ENCODE measurements at regions not wholly inside any gene's neighbourhood (a gene's known extent, or its start where the extent isn't known, plus 50 kb on each side); places are given as distances from the start of the nearest gene placed in this dataset.
A peak's percentile ranks its signal among the peaks of the same experiment; 100 is the strongest.

GRCh38 chr10:131824371-131825149 is 76.2 kb upstream of the PPP2R2D start:
- no peak for DNase-seq

GRCh38 chr10:131825150-131825848 is 75.5 kb upstream of the PPP2R2D start:
- DNase-seq = no peak

DNA sequence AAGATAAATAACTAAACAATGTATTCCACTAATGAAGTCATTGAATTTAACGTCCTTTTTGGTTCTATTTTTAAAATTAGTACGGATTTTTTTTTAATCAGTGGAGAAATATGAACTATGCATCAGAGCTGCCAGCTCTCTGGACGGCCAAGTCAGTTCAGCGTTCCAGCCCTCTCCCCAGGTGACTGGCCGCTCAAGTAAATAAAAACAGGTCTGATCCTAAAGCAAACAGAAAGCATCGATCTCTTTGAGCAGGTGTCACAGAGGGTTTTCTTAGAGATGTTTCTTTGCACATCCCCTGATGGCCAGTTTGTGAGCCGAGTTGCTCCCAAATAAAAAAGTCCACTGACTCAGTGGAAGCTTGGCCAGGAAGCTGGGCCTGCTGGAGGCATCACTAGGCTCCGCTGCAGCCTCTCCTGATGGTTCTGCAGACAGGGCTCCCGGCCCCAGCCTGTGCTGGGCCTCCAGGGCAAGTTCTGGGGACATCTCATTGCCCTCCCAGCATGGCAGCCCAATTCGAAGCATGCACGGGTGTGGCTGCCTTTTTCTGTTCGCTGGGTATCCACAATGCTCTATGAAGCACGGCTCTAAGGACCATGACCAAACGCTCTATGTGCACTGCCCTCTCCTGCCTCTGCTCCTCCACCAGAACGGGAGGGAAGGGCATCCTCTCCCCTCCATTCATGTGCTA is 74.7 kb upstream of the PPP2R2D start:
- DNase-seq = no peak

DNA sequence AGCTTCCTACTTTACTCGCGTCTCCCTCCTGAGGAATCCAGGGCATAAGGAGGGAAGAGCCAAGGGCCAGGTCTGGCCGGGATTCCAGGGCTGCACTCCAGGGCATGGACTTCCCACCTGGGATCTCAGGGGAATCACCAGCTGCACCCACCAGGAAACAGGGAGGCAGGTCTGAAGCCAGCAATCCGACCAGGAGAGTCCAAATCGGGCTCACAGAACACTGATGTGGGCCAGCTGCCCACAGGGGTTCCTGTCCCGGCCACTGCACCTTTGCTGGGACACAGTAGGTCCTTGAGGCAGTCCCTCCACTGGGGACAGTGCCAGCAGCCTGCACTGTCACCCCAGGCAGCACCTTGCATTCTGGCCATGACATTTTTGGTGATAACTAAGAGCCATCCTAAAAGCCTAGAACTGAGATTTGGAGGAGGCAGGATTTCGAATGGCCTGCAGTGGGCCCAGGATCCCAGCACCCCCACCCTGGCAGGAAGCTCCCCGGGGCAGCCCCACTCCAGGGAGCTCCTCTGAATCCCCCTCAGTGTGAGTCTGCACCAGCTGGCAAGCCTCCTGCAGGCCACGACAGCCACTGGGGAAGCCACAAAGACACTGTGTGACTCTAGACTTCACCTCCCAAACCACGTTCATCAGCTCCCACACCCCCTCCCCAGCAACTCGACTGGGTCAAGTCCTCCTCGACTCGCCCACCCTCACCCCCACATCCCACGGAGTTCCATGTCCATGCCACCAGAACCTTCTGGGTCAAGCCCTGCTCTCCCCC is 71.5 kb upstream of the PPP2R2D start:
- no peak for DNase-seq

- no peak for DNase-seq
Observed at GRCh38 chr10:131830446-131831130, 70.2 kb upstream of the PPP2R2D start.

DNA sequence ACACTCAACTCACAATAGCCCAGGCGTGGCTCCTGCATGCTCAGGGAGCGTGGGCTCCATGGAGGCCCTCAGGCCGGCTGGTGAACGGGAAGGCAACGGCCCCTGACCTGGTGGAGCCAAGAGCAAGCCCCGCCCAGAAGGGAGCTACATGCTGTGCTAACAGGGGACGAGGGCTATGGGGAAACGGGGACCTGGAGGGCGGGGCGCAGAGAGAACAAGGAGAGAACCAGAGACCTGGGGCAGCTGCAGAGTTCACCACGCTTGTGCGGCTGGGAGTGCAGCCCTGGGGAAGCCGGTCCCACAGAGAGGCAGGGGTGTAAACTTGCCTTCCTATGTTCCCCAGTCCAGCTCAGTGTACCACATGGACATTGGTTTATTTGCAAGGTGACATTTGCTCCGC is 69.2 kb upstream of the PPP2R2D start:
- DNase-seq = no peak

DNA sequence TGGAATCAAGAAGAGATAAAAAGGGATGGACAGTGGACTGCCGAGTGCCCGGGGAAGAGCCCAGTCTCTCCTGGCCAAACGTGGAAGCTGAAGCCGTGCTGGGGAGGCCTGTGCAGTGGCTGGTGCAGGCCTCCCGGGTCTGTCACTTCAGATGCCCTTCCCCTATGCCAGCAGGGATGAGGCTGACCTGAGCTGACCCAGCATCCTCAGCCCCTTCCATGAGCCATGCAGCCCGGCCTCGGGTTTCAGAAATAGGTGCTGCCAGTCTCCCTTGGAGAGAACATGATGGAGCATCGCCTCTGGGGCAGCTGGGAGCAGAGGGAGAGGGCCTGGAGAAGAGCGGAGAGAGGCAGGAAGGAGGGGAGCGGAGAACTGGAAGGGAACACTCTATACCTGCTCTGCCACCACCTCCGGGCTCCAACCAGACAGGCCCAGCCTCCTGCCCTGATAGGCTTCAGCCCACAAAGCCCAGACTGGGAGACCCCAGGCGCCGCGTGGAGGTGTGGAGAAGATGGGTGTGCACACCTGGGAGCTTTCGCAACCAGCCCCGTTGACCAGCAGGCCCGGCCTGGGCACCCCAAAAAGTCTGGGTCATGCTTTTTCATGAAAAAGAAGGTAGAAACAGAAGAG is 68.6 kb upstream of the PPP2R2D start:
- no peak for DNase-seq

GRCh38 chr10:131833013-131833412 is 67.8 kb upstream of the PPP2R2D start:
- DNase-seq = no peak

DNA sequence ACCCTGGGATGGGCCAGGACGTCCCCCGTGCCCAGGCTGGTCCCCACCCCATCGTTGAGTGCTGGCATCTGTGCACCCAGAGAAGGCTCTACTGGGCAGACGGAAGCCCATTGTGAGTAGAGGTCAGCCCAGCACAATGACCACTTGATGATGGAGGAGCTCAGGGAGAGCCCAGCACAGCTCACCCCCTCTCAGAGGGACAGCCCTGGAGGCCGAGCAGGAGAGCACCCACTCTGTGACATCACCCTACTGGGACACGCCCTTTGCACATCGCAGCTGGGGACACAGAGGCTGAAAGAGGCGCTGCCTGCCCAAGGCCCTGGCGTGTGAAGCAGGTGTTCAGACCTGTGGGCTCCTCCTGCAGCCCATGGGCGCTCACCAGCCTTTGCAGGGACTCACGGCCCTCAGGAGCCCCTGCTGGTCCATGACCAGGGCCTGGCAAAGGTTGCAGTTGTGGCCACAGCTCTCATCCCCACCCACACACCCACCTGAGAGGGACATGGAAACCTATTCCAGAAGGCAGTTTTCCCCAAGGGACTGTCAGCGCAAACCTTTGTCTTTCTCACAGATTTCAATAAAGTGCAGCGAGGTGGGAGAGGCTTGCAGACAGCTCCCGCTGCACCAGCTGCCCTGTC is 67.2 kb upstream of the PPP2R2D start:
- DNase-seq = no peak

DNA sequence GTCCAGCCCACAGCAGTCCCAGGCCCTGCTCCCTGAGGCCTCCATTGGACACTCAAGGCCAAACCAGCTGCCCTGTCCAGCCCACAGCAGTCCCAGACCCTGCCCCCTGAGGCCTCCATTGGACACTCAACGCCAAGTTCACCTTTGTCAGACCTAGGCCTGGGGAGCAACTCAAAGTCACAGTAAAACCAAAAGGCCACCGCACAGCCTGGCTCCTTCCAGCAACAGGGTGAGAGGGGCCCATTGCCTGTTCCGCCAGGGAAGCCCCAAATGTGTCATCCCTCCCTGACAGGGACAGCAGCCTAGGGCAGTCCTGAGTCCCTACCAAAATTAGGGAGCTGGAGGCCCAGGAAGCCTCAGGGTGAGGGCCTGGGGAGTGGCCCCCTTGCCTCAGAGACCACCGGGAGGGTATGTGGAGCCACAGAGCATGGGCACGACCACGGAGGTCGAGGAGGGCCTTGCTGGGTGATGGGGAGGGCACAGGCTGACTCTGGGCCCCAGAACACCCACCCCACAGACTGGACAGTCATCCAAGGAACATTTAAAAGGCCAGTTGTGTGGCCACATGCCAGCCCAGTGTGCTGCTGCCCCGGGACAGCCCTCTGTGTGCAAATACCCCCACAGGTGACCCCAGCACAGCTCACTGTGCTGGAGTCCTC is 66.5 kb upstream of the PPP2R2D start:
- no peak for DNase-seq

DNA sequence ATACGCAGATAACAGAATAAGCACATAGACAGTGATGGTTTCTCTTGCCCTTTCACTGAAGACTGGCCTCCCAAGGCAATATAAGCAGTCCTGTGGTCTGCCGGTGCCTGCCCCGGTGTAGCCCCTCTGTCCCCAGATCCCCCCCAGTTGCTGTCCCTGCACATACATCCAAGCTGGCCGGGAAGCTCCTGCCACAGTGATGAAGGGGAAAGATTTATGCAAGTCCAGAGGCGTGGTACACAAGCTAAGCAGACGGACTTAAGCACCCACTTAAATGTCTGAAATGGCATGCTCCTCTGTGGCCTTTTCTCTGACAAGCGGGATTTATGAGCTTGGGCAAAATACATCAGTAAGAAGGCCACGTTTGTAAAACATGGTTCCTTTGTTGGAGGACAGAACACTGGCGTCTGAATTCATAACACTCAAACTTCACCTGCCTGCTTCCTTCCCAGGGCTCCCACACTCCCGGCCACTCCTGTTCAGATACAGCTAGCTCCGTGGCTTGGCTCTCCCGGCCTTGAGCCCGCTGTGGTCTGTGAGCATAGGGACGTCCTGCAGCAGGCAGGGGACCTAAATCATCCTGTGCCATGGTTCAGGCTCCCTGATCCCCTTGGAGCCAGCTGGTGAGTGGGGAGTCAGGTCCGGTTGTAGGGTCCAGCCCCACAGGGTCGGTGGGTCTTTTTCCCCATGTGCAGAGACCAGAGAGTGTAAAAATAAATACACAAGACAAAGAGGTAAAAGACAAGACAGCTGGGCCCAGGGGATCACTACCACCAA is 61.7 kb upstream of the PPP2R2D start:
- no peak for DNase-seq

- DNase-seq = peak; percentile 25
Observed at GRCh38 chr10:131839880-131840787, 60.7 kb upstream of the PPP2R2D start.

GRCh38 chr10:131840788-131841118 is 60.1 kb upstream of the PPP2R2D start:
- no peak for DNase-seq

GRCh38 chr10:131841131-131841660 is 59.6 kb upstream of the PPP2R2D start:
- DNase-seq = peak; percentile 35

DNA sequence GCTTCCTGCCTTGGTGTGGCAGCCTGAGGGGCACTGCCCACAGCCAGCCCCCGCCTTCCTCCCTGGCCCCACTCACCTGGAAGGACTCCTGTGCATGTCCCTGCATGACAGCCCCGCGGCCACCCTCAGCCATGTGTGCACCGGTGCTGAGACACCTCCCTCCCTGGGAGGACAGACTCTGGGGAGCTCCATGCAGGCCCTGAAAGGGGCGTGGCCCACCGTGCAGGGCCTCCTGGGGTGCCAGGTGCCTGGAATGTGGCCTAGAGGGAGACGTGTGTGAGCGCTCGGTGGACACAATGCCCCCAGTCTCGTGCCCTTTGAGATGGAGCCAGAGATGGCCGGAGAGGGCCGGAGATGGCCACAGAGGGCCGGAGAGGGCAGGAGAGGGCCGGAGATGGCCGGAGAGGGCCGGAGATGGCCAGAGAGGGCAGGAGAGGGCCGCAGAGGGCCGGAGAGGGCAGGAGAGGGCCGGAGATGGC is 59.1 kb upstream of the PPP2R2D start:
- no peak for DNase-seq

DNA sequence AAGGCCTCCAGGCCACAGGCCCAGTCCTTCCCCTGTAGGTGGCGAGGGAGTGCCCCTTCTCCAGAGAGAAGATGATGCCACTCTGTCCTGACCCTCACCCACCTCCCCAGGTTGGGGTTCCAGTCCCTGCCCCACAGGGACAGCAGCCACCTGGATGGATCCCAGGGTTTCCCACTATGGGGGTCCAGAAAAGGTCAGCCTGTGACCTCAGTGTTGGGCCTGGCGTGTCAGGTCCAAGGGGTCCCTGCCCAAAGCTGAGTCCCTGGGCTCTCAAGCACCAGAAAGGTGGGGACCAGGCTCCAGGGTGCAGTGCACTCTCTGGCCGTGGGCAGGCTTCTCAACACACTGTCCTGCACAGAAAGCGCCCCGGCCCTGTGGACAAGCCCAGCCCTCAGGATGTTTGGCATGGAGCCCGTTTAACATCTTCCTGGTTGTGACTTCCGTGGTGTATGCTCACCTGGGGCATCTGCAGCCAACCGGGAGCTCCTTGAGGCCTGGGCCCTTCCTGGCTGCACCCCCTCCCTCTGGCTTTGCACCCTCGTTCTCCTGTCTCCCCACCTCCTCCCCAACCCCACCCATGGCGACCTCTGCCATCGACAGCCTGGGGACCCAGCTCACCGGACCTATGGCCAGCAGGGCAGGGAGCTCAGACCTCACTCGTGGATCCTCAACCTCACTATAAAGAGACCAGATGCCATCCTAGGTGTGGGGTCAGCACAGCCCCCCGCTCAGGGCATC is 58.3 kb upstream of the PPP2R2D start:
- DNase-seq = no peak

DNA sequence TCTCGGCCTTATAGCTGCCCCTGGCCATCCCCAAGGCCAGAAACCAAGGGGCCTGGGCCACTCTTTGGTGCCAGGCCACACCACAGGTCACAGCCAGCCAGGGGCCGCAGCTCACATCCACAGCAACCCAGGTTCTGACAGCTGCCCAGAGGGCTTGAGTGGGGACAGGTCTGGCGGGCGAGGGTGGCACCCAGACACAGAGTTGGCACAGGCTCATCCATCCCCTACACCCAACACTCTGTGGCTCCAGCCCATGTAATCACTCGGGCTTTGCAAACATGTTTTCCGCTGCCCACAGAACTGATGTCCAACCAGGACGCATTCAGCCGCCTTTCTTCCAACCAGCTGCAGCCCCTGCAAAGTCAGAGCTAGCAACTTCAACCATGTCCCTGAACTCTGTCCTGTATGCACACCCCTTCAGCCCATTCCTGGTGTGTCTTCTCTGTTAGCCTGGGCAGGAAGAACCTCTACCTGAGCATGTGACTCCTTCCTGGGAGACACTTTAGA is 57.7 kb upstream of the PPP2R2D start:
- DNase-seq = no peak

GRCh38 chr10:131843881-131844284 is 56.9 kb upstream of the PPP2R2D start:
- no peak for DNase-seq

Measured in hematopoietic multipotent progenitor cell treated with erythropoietin and hydrocortisone succinate and interleukin-3 and kit ligand, for 4 days (in vitro differentiated cells).